ENCODE measurements at regions not wholly inside any gene's neighbourhood (a gene's known extent, or its start where the extent isn't known, plus 50 kb on each side); places are given as distances from the start of the nearest gene placed in this dataset.

DNA sequence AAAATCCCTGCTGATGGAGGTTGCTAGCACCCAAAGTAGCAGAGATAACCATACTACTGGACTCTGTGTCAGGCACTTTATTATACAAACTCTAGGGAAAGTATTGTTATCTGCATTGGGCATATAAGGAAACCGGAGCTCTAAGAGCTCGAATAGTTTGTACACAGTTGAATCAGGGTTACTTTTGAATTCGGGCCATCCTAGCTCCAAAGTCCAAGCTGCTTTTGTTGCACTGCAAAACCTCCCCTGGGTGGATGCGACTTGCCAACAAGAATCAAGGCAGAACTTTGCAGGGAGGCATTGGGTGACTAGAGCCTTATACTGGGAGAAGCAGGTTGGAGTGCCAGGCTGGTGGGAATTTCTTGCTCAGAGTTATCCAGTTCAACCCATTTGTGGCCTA is 435.1 kb downstream of the SPATA31D1 start (continued):
- TF ChIP-seq, protein P1, sequence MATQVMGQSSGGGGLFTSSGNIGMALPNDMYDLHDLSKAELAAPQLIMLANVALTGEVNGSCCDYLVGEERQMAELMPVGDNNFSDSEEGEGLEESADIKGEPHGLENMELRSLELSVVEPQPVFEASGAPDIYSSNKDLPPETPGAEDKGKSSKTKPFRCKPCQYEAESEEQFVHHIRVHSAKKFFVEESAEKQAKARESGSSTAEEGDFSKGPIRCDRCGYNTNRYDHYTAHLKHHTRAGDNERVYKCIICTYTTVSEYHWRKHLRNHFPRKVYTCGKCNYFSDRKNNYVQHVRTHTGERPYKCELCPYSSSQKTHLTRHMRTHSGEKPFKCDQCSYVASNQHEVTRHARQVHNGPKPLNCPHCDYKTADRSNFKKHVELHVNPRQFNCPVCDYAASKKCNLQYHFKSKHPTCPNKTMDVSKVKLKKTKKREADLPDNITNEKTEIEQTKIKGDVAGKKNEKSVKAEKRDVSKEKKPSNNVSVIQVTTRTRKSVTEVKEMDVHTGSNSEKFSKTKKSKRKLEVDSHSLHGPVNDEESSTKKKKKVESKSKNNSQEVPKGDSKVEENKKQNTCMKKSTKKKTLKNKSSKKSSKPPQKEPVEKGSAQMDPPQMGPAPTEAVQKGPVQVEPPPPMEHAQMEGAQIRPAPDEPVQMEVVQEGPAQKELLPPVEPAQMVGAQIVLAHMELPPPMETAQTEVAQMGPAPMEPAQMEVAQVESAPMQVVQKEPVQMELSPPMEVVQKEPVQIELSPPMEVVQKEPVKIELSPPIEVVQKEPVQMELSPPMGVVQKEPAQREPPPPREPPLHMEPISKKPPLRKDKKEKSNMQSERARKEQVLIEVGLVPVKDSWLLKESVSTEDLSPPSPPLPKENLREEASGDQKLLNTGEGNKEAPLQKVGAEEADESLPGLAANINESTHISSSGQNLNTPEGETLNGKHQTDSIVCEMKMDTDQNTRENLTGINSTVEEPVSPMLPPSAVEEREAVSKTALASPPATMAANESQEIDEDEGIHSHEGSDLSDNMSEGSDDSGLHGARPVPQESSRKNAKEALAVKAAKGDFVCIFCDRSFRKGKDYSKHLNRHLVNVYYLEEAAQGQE (IDR thresholded peaks at IDR 0.05; ENCODE audit: borderline replicate concordance) = no peak
- TF ChIP-seq, protein P1 (CRISPR knock-in tag; IDR thresholded peaks at IDR 0.05; ENCODE audit: low read depth) = no peak
- TF ChIP-seq, protein P2, sequence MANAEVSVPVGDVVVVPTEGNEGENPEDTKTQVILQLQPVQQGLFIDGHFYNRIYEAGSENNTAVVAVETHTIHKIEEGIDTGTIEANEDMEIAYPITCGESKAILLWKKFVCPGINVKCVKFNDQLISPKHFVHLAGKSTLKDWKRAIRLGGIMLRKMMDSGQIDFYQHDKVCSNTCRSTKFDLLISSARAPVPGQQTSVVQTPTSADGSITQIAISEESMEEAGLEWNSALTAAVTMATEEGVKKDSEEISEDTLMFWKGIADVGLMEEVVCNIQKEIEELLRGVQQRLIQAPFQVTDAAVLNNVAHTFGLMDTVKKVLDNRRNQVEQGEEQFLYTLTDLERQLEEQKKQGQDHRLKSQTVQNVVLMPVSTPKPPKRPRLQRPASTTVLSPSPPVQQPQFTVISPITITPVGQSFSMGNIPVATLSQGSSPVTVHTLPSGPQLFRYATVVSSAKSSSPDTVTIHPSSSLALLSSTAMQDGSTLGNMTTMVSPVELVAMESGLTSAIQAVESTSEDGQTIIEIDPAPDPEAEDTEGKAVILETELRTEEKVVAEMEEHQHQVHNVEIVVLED (CRISPR knock-in tag; IDR thresholded peaks at IDR 0.05) = no peak
- TF ChIP-seq NUFIP1 (IDR thresholded peaks at IDR 0.05; ENCODE audit: partially characterized antibody) = no peak
- no peak for TF ChIP-seq KDM2B (CRISPR knock-in tag; IDR thresholded peaks at IDR 0.05)
- TF ChIP-seq CAMTA2 (CRISPR knock-in tag; conservative IDR thresholded peaks at IDR 0.05) = no peak
- TF ChIP-seq, protein P3, sequence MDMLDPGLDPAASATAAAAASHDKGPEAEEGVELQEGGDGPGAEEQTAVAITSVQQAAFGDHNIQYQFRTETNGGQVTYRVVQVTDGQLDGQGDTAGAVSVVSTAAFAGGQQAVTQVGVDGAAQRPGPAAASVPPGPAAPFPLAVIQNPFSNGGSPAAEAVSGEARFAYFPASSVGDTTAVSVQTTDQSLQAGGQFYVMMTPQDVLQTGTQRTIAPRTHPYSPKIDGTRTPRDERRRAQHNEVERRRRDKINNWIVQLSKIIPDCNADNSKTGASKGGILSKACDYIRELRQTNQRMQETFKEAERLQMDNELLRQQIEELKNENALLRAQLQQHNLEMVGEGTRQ (CRISPR knock-in tag; IDR thresholded peaks at IDR 0.05) = no peak
- no peak for TF ChIP-seq ZSCAN32 (CRISPR knock-in tag; IDR thresholded peaks at IDR 0.05)
- no peak for TF ChIP-seq ILK (tag; IDR thresholded peaks at IDR 0.05; ENCODE audit: borderline replicate concordance, low read depth)

Measured in K562 (cell line).